ENCODE measurements at regions not wholly inside any gene's neighbourhood (a gene's known extent, or its start where the extent isn't known, plus 50 kb on each side); places are given as distances from the start of the nearest gene placed in this dataset.

- no peak overlapping the region for H3K27ac Mint-ChIP-seq
These were observed 137.5 kb upstream of the BACH2 start for GRCh38 chr6:90434094-90434493.

GRCh38 chr6:90432937-90433336 lies 136.3 kb upstream of the BACH2 start:
- Histone ChIP-seq H3K36me3 (ENCODE audit: control insufficient read depth, insufficient read depth, low read length) (no peaks in the 10 kb centered on the region), H3K9me3 (ENCODE audit: control insufficient read depth in 2 of 2, low read length in 2 of 2) (peaks cover 20 to 23% of the 10 kb centered on the region in 2 experiments), H3K4me1 (ENCODE audit: control insufficient read depth, insufficient read depth, low read length, poor library complexity, severe bottlenecking) (no peaks in the 10 kb centered on the region), H3K4me3 (ENCODE audit: low read depth, low read length) (no peak overlapping the region), H3K27ac (ENCODE audit: insufficient read depth, low read length, poor library complexity, severe bottlenecking) (no peak overlapping the region), H3K27me3 (ENCODE audit: control insufficient read depth, insufficient read depth, low read length) (peaks cover 2% of the 10 kb centered on the region)
- no peak for DNase-seq
- no peak overlapping the region for H3K4me3 Mint-ChIP-seq
- no peak overlapping the region for H3K27ac Mint-ChIP-seq
- H3K9me3 Mint-ChIP-seq = peaks cover 5 to 21% (median 11%) of the 10 kb centered on the region in 7 donors
- H3K27me3 Mint-ChIP-seq = peaks cover 30% of the 10 kb centered on the region
- no peak for ATAC-seq (ENCODE audit: low read depth in 2 of 2)
- peaks cover 6% of the 10 kb centered on the region for H3K36me3 Mint-ChIP-seq
- peaks cover 0 to 4% (median 0%) of the 10 kb centered on the region in 4 donors for H3K4me1 Mint-ChIP-seq

More at GRCh38 chr6:90434094-90434493, 137.5 kb upstream of the BACH2 start:
- Histone ChIP-seq H3K4me3 (ENCODE audit: low read depth, low read length) (no peak overlapping the region), H3K36me3 (ENCODE audit: control insufficient read depth, insufficient read depth, low read length) (no peaks in the 10 kb centered on the region), H3K27ac (ENCODE audit: insufficient read depth, low read length, poor library complexity, severe bottlenecking) (no peak overlapping the region), H3K4me1 (ENCODE audit: control insufficient read depth, insufficient read depth, low read length, poor library complexity, severe bottlenecking) (no peaks in the 10 kb centered on the region), H3K27me3 (ENCODE audit: control insufficient read depth, insufficient read depth, low read length) (peaks cover 2% of the 10 kb centered on the region), H3K9me3 (ENCODE audit: control insufficient read depth in 2 of 2, low read length in 2 of 2) (peaks cover 20 to 23% of the 10 kb centered on the region in 2 experiments)
- no peak for DNase-seq
- Mint-ChIP-seq H3K36me3 (peaks cover 6% of the 10 kb centered on the region), H3K9me3 (peaks cover 5 to 20% (median 11%) of the 10 kb centered on the region in 7 donors), H3K4me1 (peaks cover 0 to 4% (median 0%) of the 10 kb centered on the region in 4 donors), H3K27me3 (peaks cover 30% of the 10 kb centered on the region), H3K4me3 (no peak overlapping the region)
- ATAC-seq (ENCODE audit: low read depth in 2 of 2) = no peak

- peaks cover 30% of the 10 kb centered on the region for H3K27me3 Mint-ChIP-seq
- Histone ChIP-seq H3K9me3 (ENCODE audit: control insufficient read depth in 2 of 2, low read length in 2 of 2) (peaks cover 20 to 23% of the 10 kb centered on the region in 2 experiments), H3K4me1 (ENCODE audit: control insufficient read depth, insufficient read depth, low read length, poor library complexity, severe bottlenecking) (no peaks in the 10 kb centered on the region), H3K36me3 (ENCODE audit: control insufficient read depth, insufficient read depth, low read length) (no peaks in the 10 kb centered on the region), H3K4me3 (ENCODE audit: low read depth, low read length) (no peak overlapping the region), H3K27ac (ENCODE audit: insufficient read depth, low read length, poor library complexity, severe bottlenecking) (no peak overlapping the region), H3K27me3 (ENCODE audit: control insufficient read depth, insufficient read depth, low read length) (peaks cover 2% of the 10 kb centered on the region)
- peaks cover 5 to 21% (median 11%) of the 10 kb centered on the region in 7 donors for H3K9me3 Mint-ChIP-seq
- H3K27ac Mint-ChIP-seq = peak overlapping the region in 1 of 3 donors; percentile 70
- ATAC-seq (ENCODE audit: low read depth in 2 of 2) (no peak), DNase-seq (no peak)
- no peak overlapping the region for H3K4me3 Mint-ChIP-seq
- peaks cover 0 to 4% (median 0%) of the 10 kb centered on the region in 4 donors for H3K4me1 Mint-ChIP-seq
- H3K36me3 Mint-ChIP-seq = peaks cover 6% of the 10 kb centered on the region
These were observed 135.6 kb upstream of the BACH2 start for GRCh38 chr6:90432041-90432775.

- Mint-ChIP-seq H3K9me3 (peaks cover 5 to 21% (median 11%) of the 10 kb centered on the region in 7 donors), H3K36me3 (peaks cover 6% of the 10 kb centered on the region), H3K27me3 (peaks cover 30% of the 10 kb centered on the region), H3K4me3 (no peak overlapping the region), H3K4me1 (peaks cover 0 to 4% (median 0%) of the 10 kb centered on the region in 4 donors), H3K27ac (no peak overlapping the region)
- ATAC-seq (ENCODE audit: low read depth in 2 of 2) (no peak), DNase-seq (no peak)
- H3K4me1 ChIP-seq (ENCODE audit: control insufficient read depth, insufficient read depth, low read length, poor library complexity, severe bottlenecking) = no peaks in the 10 kb centered on the region
- H3K9me3 ChIP-seq (ENCODE audit: control insufficient read depth in 2 of 2, low read length in 2 of 2) = peaks cover 20 to 23% of the 10 kb centered on the region in 2 experiments
- H3K27me3 ChIP-seq (ENCODE audit: control insufficient read depth, insufficient read depth, low read length) = peaks cover 2% of the 10 kb centered on the region
- H3K36me3 ChIP-seq (ENCODE audit: control insufficient read depth, insufficient read depth, low read length) = no peaks in the 10 kb centered on the region
- no peak overlapping the region for H3K4me3 ChIP-seq (ENCODE audit: low read depth, low read length)
- H3K27ac ChIP-seq (ENCODE audit: insufficient read depth, low read length, poor library complexity, severe bottlenecking) = no peak overlapping the region
These were observed 134.9 kb upstream of the BACH2 start for GRCh38 chr6:90431576-90431975.

- Histone ChIP-seq H3K9me3 (ENCODE audit: control insufficient read depth in 2 of 2, low read length in 2 of 2) (peaks cover 20 to 23% of the 10 kb centered on the region in 2 experiments), H3K27me3 (ENCODE audit: control insufficient read depth, insufficient read depth, low read length) (peaks cover 2% of the 10 kb centered on the region), H3K36me3 (ENCODE audit: control insufficient read depth, insufficient read depth, low read length) (no peaks in the 10 kb centered on the region), H3K4me3 (ENCODE audit: low read depth, low read length) (no peak overlapping the region), H3K4me1 (ENCODE audit: control insufficient read depth, insufficient read depth, low read length, poor library complexity, severe bottlenecking) (peaks cover 9% of the 10 kb centered on the region), H3K27ac (ENCODE audit: insufficient read depth, low read length, poor library complexity, severe bottlenecking) (no peak overlapping the region)
- H3K27me3 Mint-ChIP-seq = peaks cover 37% of the 10 kb centered on the region
- H3K4me3 Mint-ChIP-seq = peak overlapping the region in 1 of 4 donors; percentile 22
- no peak overlapping the region for H3K27ac Mint-ChIP-seq
- DNase-seq (peak in 1 of 3 donors; percentile 37), ATAC-seq (ENCODE audit: low read depth in 2 of 2) (no peak)
- peaks cover 5 to 21% (median 11%) of the 10 kb centered on the region in 7 donors for H3K9me3 Mint-ChIP-seq
- peaks cover 11 to 15% (median 13%) of the 10 kb centered on the region in 4 donors for H3K4me1 Mint-ChIP-seq
- peaks cover 6% of the 10 kb centered on the region for H3K36me3 Mint-ChIP-seq
These were observed 133.1 kb upstream of the BACH2 start for GRCh38 chr6:90429713-90430112.

- peaks cover 9% of the 10 kb centered on the region for H3K4me1 ChIP-seq (ENCODE audit: control insufficient read depth, insufficient read depth, low read length, poor library complexity, severe bottlenecking)
- no peak for DNase-seq
- Mint-ChIP-seq H3K27ac (no peak overlapping the region), H3K4me1 (peaks cover 11 to 18% (median 18%) of the 10 kb centered on the region in 4 donors), H3K27me3 (peaks cover 37% of the 10 kb centered on the region), H3K9me3 (peaks cover 5 to 15% (median 8%) of the 10 kb centered on the region in 7 donors), H3K4me3 (no peak overlapping the region), H3K36me3 (peaks cover 3% of the 10 kb centered on the region)
- peaks cover 2% of the 10 kb centered on the region for H3K27me3 ChIP-seq (ENCODE audit: control insufficient read depth, insufficient read depth, low read length)
- ATAC-seq (ENCODE audit: low read depth in 2 of 2) = no peak
- no peak overlapping the region for H3K27ac ChIP-seq (ENCODE audit: insufficient read depth, low read length, poor library complexity, severe bottlenecking)
- no peak overlapping the region for H3K4me3 ChIP-seq (ENCODE audit: low read depth, low read length)
- no peaks in the 10 kb centered on the region for H3K36me3 ChIP-seq (ENCODE audit: control insufficient read depth, insufficient read depth, low read length)
- H3K9me3 ChIP-seq (ENCODE audit: control insufficient read depth in 2 of 2, low read length in 2 of 2) = peaks cover 18% of the 10 kb centered on the region in 2 experiments
These were observed 131.9 kb upstream of the BACH2 start for GRCh38 chr6:90428514-90428913.

- Histone ChIP-seq H3K27ac (ENCODE audit: insufficient read depth, low read length, poor library complexity, severe bottlenecking) (peak overlapping the region; percentile 65), H3K4me3 (ENCODE audit: low read depth, low read length) (peak overlapping the region; percentile 83), H3K4me1 (ENCODE audit: control insufficient read depth, insufficient read depth, low read length, poor library complexity, severe bottlenecking) (peaks cover 9% of the 10 kb centered on the region), H3K9me3 (ENCODE audit: control insufficient read depth in 2 of 2, low read length in 2 of 2) (peaks cover 9 to 11% of the 10 kb centered on the region in 2 experiments), H3K36me3 (ENCODE audit: control insufficient read depth, insufficient read depth, low read length) (no peaks in the 10 kb centered on the region), H3K27me3 (ENCODE audit: control insufficient read depth, insufficient read depth, low read length) (no peaks in the 10 kb centered on the region)
- peak overlapping the region; percentile 83 to 92 (median 87) for H3K27ac Mint-ChIP-seq
- H3K27me3 Mint-ChIP-seq = peaks cover 17% of the 10 kb centered on the region
- H3K9me3 Mint-ChIP-seq = peaks cover 0 to 8% (median 5%) of the 10 kb centered on the region in 7 donors
- H3K4me1 Mint-ChIP-seq = peaks cover 11 to 18% (median 16%) of the 10 kb centered on the region in 4 donors
- peak; percentile 85 to 86 for ATAC-seq (ENCODE audit: low read depth in 2 of 2)
- DNase-seq = peak in 2 of 3 donors; percentile 40 to 81
- H3K36me3 Mint-ChIP-seq = no peaks in the 10 kb centered on the region
- H3K4me3 Mint-ChIP-seq = peak overlapping the region; percentile 72 to 85 (median 81)
These were observed 128.6 kb upstream of the BACH2 start for GRCh38 chr6:90425161-90425641.
